ENCODE measurements at regions not wholly inside any gene's neighbourhood (a gene's known extent, or its start where the extent isn't known, plus 50 kb on each side); places are given as distances from the start of the nearest gene placed in this dataset.

DNA sequence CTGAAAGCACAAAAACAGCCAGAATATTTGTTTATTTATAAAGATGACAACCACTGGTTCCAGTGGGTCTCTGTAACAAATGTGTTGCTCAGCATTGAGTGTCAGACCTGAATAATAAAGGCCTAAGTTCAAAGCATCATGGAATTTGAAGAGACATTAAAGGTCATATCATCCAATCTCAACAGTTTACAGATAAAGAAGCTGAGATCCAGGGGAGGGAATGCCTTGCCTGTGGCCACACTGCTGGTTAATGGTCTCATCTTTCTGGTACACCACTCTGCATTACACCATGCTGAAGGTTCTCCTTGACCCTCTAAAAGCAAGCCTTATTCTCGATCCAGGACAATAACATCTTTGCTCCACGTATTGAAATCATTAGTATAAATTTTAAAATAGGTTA, 446.5 kb upstream of the ACVR2A start:
- Mint-ChIP-seq H3K27me3 (ENCODE audit: insufficient read depth, low read depth, poor library complexity) (peaks cover 5% of the 10 kb centered on the region), H3K4me3 (no peak overlapping the region), H3K9me3 (no peaks in the 10 kb centered on the region; the same call in 2 of the 3 replicates), H3K36me3 (ENCODE audit: low read depth) (no peaks in the 10 kb centered on the region), H3K4me1 (no peaks in the 10 kb centered on the region), H3K27ac (no peak overlapping the region)
- H3K4me2 ChIP-seq = no peak overlapping the region
- H3K4me3 ChIP-seq = no peak overlapping the region
- H3K9me2 ChIP-seq (ENCODE audit: insufficient read depth) = peaks cover 17% of the 10 kb centered on the region
- H3F3A ChIP-seq (replicated peaks; ENCODE audit: low read depth) = no peaks in the 10 kb centered on the region
- H3K27ac ChIP-seq (ENCODE audit: low read depth) = no peak overlapping the region
- no peak overlapping the region for H2AFZ ChIP-seq
- ATAC-seq = no peak
- H3K79me2 ChIP-seq (replicated peaks; ENCODE audit: insufficient read depth) = no peaks in the 10 kb centered on the region
- H3K4me1 ChIP-seq (ENCODE audit: insufficient read depth) = no peaks in the 10 kb centered on the region
- DNase-seq (ENCODE audit: low spot score) = no peak
- H4K20me1 ChIP-seq (replicated peaks; ENCODE audit: insufficient read depth) = no peaks in the 10 kb centered on the region
- no peaks in the 10 kb centered on the region for H3K36me3 ChIP-seq (ENCODE audit: insufficient read depth)
- no peak for TF ChIP-seq JUNB (IDR thresholded peaks at IDR 0.05; ENCODE audit: unreplicated experiment)
- TF ChIP-seq, protein P1, sequence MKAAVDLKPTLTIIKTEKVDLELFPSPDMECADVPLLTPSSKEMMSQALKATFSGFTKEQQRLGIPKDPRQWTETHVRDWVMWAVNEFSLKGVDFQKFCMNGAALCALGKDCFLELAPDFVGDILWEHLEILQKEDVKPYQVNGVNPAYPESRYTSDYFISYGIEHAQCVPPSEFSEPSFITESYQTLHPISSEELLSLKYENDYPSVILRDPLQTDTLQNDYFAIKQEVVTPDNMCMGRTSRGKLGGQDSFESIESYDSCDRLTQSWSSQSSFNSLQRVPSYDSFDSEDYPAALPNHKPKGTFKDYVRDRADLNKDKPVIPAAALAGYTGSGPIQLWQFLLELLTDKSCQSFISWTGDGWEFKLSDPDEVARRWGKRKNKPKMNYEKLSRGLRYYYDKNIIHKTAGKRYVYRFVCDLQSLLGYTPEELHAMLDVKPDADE (IDR thresholded peaks at IDR 0.05) = no peak
- TF ChIP-seq, protein P2, sequence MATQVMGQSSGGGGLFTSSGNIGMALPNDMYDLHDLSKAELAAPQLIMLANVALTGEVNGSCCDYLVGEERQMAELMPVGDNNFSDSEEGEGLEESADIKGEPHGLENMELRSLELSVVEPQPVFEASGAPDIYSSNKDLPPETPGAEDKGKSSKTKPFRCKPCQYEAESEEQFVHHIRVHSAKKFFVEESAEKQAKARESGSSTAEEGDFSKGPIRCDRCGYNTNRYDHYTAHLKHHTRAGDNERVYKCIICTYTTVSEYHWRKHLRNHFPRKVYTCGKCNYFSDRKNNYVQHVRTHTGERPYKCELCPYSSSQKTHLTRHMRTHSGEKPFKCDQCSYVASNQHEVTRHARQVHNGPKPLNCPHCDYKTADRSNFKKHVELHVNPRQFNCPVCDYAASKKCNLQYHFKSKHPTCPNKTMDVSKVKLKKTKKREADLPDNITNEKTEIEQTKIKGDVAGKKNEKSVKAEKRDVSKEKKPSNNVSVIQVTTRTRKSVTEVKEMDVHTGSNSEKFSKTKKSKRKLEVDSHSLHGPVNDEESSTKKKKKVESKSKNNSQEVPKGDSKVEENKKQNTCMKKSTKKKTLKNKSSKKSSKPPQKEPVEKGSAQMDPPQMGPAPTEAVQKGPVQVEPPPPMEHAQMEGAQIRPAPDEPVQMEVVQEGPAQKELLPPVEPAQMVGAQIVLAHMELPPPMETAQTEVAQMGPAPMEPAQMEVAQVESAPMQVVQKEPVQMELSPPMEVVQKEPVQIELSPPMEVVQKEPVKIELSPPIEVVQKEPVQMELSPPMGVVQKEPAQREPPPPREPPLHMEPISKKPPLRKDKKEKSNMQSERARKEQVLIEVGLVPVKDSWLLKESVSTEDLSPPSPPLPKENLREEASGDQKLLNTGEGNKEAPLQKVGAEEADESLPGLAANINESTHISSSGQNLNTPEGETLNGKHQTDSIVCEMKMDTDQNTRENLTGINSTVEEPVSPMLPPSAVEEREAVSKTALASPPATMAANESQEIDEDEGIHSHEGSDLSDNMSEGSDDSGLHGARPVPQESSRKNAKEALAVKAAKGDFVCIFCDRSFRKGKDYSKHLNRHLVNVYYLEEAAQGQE (IDR thresholded peaks at IDR 0.05; ENCODE audit: unreplicated experiment) = no peak
- no peaks in the 10 kb centered on the region for H3K27me3 ChIP-seq (ENCODE audit: insufficient read depth)

DNA sequence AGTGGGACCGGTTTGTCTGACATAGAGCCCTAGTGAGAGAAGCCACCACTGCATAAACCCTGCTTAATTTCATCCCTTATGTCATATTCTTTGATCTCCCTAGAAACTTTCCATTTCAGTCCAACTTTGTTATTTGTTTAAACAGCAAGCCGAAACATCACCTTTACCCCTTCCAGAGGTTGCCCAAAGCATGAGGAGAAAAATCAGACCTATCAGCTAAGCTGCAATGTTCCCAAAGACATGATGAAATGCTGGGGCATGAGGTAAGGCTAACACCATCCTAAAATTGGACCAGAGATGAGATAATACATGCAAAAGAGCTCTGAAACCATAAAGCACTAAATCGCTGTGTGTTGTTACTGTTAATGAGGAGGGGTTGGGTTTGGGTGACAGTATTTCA, 447.9 kb upstream of the ACVR2A start:
- ATAC-seq = no peak
- H2AFZ ChIP-seq = no peak overlapping the region
- Mint-ChIP-seq H3K27me3 (ENCODE audit: insufficient read depth, low read depth, poor library complexity) (peaks cover 5% of the 10 kb centered on the region), H3K9me3 (no peaks in the 10 kb centered on the region; the same call in 2 of the 3 replicates), H3K36me3 (ENCODE audit: low read depth) (no peaks in the 10 kb centered on the region), H3K27ac (no peak overlapping the region), H3K4me3 (no peak overlapping the region), H3K4me1 (no peaks in the 10 kb centered on the region)
- H3K79me2 ChIP-seq (replicated peaks; ENCODE audit: insufficient read depth) = no peaks in the 10 kb centered on the region
- H3K4me1 ChIP-seq (ENCODE audit: insufficient read depth) = no peaks in the 10 kb centered on the region
- no peaks in the 10 kb centered on the region for H3F3A ChIP-seq (replicated peaks; ENCODE audit: low read depth)
- no peak overlapping the region for H3K27ac ChIP-seq (ENCODE audit: low read depth)
- H4K20me1 ChIP-seq (replicated peaks; ENCODE audit: insufficient read depth) = no peaks in the 10 kb centered on the region
- H3K36me3 ChIP-seq (ENCODE audit: insufficient read depth) = no peaks in the 10 kb centered on the region
- TF ChIP-seq CREB1 (CRISPR knock-in tag; IDR thresholded peaks at IDR 0.05; ENCODE audit: low read depth) (no peak), ZNF114 (CRISPR knock-in tag; IDR thresholded peaks at IDR 0.05) (no peak), STAT1 (IDR thresholded peaks at IDR 0.05; ENCODE audit: unreplicated experiment) (no peak), EZH2 (IDR thresholded peaks at IDR 0.05; ENCODE audit: low read depth, unreplicated experiment) (no peak), POLR2AphosphoS5 (IDR thresholded peaks at IDR 0.05; ENCODE audit: low read depth) (no peak)
- TF ChIP-seq, protein P3, sequence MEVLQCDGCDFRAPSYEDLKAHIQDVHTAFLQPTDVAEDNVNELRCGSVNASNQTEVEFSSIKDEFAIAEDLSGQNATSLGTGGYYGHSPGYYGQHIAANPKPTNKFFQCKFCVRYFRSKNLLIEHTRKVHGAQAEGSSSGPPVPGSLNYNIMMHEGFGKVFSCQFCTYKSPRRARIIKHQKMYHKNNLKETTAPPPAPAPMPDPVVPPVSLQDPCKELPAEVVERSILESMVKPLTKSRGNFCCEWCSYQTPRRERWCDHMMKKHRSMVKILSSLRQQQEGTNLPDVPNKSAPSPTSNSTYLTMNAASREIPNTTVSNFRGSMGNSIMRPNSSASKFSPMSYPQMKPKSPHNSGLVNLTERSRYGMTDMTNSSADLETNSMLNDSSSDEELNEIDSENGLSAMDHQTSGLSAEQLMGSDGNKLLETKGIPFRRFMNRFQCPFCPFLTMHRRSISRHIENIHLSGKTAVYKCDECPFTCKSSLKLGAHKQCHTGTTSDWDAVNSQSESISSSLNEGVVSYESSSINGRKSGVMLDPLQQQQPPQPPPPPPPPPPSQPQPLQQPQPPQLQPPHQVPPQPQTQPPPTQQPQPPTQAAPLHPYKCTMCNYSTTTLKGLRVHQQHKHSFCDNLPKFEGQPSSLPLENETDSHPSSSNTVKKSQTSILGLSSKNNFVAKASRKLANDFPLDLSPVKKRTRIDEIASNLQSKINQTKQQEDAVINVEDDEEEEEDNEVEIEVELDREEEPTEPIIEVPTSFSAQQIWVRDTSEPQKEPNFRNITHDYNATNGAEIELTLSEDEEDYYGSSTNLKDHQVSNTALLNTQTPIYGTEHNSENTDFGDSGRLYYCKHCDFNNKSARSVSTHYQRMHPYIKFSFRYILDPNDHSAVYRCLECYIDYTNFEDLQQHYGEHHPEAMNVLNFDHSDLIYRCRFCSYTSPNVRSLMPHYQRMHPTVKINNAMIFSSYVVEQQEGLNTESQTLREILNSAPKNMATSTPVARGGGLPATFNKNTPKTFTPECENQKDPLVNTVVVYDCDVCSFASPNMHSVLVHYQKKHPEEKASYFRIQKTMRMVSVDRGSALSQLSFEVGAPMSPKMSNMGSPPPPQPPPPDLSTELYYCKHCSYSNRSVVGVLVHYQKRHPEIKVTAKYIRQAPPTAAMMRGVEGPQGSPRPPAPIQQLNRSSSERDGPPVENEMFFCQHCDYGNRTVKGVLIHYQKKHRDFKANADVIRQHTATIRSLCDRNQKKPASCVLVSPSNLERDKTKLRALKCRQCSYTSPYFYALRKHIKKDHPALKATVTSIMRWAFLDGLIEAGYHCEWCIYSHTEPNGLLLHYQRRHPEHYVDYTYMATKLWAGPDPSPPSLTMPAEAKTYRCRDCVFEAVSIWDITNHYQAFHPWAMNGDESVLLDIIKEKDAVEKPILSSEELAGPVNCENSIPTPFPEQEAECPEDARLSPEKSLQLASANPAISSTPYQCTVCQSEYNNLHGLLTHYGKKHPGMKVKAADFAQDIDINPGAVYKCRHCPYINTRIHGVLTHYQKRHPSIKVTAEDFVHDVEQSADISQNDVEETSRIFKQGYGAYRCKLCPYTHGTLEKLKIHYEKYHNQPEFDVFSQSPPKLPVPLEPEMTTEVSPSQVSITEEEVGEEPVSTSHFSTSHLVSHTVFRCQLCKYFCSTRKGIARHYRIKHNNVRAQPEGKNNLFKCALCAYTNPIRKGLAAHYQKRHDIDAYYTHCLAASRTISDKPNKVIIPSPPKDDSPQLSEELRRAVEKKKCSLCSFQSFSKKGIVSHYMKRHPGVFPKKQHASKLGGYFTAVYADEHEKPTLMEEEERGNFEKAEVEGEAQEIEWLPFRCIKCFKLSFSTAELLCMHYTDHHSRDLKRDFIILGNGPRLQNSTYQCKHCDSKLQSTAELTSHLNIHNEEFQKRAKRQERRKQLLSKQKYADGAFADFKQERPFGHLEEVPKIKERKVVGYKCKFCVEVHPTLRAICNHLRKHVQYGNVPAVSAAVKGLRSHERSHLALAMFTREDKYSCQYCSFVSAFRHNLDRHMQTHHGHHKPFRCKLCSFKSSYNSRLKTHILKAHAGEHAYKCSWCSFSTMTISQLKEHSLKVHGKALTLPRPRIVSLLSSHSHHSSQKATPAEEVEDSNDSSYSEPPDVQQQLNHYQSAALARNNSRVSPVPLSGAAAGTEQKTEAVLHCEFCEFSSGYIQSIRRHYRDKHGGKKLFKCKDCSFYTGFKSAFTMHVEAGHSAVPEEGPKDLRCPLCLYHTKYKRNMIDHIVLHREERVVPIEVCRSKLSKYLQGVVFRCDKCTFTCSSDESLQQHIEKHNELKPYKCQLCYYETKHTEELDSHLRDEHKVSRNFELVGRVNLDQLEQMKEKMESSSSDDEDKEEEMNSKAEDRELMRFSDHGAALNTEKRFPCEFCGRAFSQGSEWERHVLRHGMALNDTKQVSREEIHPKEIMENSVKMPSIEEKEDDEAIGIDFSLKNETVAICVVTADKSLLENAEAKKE (CRISPR knock-in tag; IDR thresholded peaks at IDR 0.05) = no peak
- no peak overlapping the region for H3K4me3 ChIP-seq
- H3K4me2 ChIP-seq = no peak overlapping the region
- no peak for DNase-seq (ENCODE audit: low spot score)
- H3K27me3 ChIP-seq (ENCODE audit: insufficient read depth) = no peaks in the 10 kb centered on the region
- peaks cover 22% of the 10 kb centered on the region for H3K9me2 ChIP-seq (ENCODE audit: insufficient read depth)

Measured in GM23338 (cell line).